SW 1271 (cell line): ENCODE measurements at regions not wholly inside any gene's neighbourhood (a gene's known extent, or its start where the extent isn't known, plus 50 kb on each side); places are given as distances from the start of the nearest gene placed in this dataset.
A peak's percentile ranks its signal among the peaks of the same experiment; 100 is the strongest.

Experiments
- DNase-seq, 2 experiments: peaks; one replicate each; lab custom pipeline; 2025; lab: John Stamatoyannopoulos, UW

DNA sequence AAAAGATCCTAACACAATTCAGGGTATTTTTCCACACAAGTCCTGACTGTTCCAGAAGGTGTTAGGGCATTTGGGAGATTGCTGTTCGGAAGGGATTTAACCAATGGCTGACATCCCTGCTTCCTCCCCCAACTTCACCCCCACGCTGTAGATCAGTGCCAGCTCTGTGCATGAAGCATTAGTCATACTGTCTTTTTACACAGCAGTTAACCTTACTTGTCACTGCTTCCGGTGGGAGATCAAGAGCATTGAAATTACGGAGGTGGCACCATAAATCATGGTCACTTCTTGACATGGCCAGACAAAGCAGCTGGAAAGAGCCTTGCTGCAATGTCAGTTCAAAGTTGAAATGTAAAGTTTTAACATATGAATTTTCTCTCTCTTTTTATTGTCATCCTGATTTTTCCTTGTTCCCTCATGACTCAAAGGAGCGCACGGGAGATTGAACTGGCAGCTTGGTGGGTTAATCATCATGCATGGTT, 70.2 kb downstream of the HRH4 start:
- DNase-seq, result no peak

DNA sequence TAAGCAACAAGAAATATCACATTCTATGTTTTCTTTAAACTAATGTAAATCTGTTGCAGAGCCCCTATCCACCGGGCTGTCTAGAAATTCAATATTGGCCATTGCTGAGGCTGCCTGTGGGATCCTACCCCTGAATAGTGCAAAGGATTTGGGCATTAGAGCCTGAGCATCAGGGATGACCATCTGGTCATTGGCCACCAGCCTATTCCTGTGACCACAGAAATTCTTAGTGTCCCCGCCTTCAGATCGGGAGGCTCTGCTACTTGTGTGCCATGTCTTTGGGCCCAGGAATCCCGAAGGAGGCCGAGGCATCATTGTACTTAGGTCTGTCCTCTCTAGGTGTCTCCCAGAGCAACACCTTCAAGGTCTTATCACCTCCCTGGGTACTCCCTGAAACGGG, 73.8 kb downstream of the HRH4 start:
- no peak for DNase-seq

DNA sequence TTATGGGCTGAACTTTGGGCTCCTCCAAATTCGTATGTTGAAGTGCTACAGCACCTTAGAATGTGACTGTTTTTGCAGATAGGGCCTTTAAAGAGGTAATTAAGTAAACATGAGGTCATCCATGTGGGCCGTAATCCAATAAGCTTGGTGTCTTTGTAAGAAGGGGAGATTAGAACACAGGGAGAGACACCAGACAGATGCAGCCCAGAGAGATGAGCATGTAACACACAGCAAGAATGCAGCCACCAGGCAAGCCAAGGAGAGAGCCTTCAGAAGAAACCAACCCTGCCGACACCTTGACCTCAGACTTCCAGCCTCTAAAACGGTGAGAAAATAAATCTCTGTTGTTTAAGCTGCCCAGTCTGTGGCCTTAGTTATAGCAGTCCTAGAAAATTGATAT, 74.3 kb downstream of the HRH4 start:
- no peak for DNase-seq

GRCh38 chr18:24535527-24536295, 75.3 kb downstream of the HRH4 start:
- no peak for DNase-seq

- DNase-seq, result no peak
Observed at GRCh38 chr18:24536326-24536725, 75.9 kb downstream of the HRH4 start.

DNA sequence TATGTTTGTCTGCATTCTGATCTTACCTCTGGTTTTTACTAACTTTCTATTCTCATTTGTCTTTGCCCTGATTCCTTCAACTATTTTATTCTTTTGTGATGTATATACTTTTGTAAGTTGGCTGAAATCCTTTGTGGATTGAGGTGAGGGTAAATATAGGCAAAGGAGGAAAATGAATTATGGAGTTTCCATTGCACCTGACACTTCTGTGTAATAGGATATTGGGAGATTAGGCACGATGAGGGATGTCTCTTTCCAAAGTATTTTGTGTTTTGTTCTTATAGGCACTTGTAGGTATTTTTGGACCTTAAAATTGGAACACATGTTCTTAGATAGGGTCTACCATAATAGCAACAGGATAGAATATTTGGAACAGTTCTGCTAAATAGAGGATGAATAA, 76.4 kb downstream of the HRH4 start:
- no peak for DNase-seq

- no peak for DNase-seq
Observed at GRCh38 chr18:24538414-24539264, 78.2 kb downstream of the HRH4 start.

DNA sequence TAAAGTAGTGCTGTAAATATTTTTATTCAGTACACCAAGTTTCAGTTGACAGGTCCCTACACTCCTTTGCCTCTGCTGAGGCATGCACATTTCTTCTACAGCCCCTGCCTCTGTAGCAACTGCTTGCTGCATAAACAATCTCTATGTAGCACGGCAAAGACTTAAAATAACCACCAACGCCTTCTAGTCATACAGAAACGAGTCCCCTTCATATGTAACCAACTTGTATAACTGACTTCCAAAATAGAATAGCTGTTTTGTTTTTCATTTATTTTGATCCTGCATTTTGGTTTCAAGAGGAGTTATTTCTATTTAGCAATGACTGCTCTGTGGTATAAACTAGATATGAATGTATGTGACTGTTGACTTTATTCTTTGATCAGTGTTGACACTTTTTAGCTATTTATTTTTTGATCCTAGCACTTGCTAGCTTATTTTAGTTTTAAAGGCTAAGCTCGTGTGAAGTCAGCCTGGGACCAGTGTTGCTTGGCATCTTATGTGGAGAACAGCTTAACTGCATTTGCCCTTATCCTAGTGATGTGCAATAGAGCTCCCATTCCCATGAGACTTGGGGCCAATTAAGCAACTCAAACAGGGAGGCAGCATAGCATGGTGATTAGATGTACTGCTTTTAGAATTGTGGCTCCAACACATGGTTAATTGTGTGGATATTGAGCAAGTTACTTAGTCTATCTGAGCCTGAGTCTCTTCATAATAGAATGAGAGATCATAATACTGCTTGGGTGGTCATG, 79.6 kb downstream of the HRH4 start:
- no peak for DNase-seq

- DNase-seq, result no peak
Observed at GRCh38 chr18:24540896-24541295, 80.5 kb downstream of the HRH4 start.

DNA sequence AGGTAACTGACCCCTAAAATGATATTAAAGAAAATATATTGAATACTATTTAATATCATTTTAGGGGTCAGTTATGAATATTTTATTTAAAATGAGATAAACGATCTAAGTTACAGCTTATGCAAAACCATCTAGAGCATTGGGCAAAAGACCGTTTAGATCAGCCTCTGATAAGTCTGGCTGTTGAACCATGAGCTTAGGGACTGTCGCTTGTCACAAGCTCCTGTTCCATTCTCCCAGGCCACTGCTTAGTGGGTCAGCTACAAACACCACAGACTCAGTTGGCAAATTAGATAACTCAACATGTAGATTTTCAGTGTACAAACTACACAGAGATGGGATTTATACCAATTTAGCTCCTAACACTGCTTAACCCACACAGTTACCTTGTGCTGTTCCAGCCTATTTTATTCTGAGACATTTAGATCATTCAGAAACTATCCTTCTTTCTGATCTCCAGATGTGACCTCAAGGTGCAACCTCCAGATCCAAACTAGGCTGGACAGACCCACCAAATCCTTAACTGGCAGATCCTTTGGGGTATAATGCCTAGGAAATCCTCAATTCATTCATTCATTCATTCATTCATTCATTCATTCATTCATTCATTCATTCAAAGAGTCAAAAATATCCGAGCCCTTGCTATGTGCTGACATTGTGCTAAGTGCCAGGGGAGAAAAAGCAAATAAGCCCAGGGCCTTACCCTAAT, 82.8 kb downstream of the HRH4 start:
- no peak for DNase-seq

DNA sequence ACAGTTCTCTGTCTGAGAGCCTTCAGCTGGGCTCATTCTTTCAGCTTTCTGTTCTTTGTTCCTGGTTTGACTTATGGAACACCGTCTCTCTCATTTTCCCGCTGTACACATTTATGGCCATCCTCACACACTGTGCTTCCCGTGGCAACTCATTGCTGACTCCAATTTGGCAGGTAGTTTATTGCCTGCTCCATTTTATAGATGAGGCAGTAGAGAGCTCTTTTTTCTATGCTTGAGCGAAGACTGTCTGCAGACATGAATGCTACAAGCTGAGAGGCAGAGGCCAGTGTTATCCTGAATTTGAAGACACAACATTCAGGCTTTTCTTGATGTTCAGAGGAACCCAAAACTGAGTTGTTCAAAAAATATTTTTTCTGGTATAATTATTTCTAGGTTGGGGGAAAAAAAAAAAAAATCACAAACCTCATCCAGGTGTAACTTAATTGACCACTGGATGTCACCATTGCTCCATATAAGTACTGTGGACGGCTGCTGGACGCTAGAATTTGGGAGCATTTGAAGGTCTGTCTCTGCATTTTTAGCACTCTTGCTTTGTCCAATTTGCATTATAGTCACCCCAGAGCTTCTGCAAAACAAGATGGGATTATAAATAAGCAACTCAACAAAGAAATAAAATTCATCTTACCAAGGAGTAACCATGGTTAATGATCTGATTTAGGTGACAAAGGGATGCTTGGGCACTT, 83.5 kb downstream of the HRH4 start:
- peak in 1 of 2 experiments; percentile 6 for DNase-seq

DNA sequence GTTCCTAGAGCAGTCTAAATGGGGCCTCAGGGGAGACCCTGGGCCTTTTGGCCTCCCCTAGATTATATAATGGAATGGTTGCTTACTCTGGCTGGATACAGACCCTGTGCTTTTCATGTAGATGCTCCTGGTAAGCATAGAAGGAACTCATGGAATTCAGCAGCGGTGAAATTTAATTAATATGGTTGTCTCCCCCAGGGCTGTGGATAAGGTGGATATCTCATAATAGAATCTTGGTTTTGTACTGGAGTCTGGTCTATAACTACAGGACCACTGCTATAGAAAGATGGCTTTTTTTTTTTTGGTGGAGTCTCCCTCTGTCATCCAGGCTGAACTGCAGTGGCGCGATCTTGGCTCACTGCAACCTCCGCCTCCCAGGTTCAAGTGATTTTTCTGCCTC, 84.5 kb downstream of the HRH4 start:
- no peak for DNase-seq

DNA sequence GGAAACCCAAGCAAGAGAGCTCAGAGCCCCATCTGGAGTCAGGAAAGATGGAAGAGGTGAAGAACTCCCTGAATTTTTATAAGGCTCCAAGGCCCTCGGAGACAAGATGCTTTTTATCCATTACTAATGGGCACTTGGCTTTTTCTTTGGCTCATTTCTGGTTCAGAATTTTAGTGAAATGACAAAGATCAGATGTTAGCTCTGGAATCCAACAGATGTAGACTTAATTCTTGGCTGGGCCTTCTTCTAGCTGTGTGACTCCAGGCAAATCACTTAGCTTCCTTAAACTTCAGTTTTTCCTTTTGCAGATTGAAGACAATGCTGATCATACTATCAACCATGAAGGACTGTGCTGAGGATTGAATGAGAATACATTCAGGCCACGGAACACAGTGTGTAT, 85.2 kb downstream of the HRH4 start:
- DNase-seq, result no peak

DNA sequence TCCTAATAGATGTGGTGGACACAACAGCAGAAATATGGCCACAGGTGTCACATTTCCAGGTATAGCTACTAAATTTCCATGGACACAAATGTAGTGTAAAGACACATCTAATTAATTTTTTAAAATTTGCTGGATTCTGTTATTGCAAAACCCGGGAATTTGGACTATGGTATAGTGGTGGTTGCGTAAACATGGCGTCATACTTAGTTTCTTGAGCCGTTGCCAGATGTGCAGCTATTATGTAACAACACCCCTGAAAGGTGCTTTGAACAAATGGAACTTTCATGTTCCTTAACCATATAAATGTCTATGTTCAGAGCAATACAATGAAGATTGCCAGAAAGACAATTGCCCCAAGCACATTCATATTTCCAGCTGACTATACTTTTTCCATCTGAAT, 85.9 kb downstream of the HRH4 start:
- no peak for DNase-seq

GRCh38 chr18:24548583-24548982, 88.1 kb downstream of the HRH4 start:
- no peak for DNase-seq

- no peak for DNase-seq
Observed at GRCh38 chr18:24552218-24552617, 91.8 kb downstream of the HRH4 start.

GRCh38 chr18:24553571-24554285, 93.3 kb downstream of the HRH4 start:
- DNase-seq, result no peak

- DNase-seq, result no peak
Observed at GRCh38 chr18:24558403-24558802, 98.0 kb downstream of the HRH4 start.

DNA sequence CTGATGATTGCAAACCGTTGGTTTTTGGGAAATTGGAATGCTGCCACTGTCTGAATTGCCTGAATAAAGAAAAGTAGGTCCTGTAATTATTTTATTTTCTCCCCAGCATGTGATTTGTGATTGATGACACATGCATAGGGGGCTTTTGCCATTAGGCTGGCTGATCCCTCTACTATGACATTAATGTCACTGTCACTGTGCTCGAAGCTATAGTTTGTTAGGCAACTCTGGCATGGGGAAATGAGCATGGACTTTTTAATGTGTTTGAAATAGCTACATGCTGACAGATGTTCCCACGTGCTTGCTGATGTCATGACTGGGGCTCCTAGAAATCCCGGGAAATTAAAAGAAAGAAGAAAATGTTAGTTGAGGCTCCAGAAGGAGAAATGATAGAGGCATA, 99.1 kb downstream of the HRH4 start:
- DNase-seq, result no peak

DNA sequence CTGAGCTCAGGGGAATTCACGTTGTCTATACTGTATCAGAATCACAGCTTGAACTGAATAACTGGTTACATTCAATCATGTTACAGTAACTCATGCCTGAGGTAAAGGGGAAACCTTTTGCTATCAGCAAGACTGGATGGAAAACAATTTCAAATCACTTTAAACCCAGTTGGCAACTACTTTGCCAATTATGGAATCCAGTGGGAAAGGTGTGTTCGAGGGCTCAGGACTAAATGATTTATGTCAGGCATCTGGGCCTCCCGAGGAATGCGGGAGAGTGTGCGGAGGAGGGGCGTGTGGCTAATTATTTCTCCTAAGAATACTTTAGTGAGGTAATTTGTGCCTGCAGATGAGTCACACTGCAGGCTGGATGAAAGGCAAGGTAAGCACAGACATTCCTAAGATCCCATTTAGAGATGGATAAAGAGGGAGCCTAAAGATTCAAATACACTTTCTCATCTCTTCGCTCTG, 100.1 kb downstream of the HRH4 start:
- no peak for DNase-seq
